ENCODE measurements at regions not wholly inside any gene's neighbourhood (a gene's known extent, or its start where the extent isn't known, plus 50 kb on each side); places are given as distances from the start of the nearest gene placed in this dataset.

GRCh38 chrX:44447214-44447613 is 95.4 kb downstream of the FUNDC1 start:
- Mint-ChIP-seq H3K9me3 (ENCODE audit: unreplicated experiment) (no peaks in the 10 kb centered on the region), H3K4me3 (ENCODE audit: unreplicated experiment) (no peak overlapping the region), H3K27ac (ENCODE audit: unreplicated experiment) (no peak overlapping the region), H3K36me3 (ENCODE audit: low read depth, unreplicated experiment) (no peaks in the 10 kb centered on the region), H3K4me1 (ENCODE audit: unreplicated experiment) (no peaks in the 10 kb centered on the region), H3K27me3 (ENCODE audit: unreplicated experiment) (no peaks in the 10 kb centered on the region)
- no peak for DNase-seq (ENCODE audit: low spot score)
- TF ChIP-seq CTCF (IDR thresholded peaks at IDR 0.05; ENCODE audit: unreplicated experiment) = no peak

GRCh38 chrX:44440006-44440405 is 96.5 kb upstream of the EFHC2 start:
- no peak for DNase-seq (ENCODE audit: low spot score)
- no peaks in the 10 kb centered on the region for H3K27me3 Mint-ChIP-seq (ENCODE audit: unreplicated experiment)
- no peaks in the 10 kb centered on the region for H3K9me3 Mint-ChIP-seq (ENCODE audit: unreplicated experiment)
- no peak overlapping the region for H3K27ac Mint-ChIP-seq (ENCODE audit: unreplicated experiment)
- H3K4me1 Mint-ChIP-seq (ENCODE audit: unreplicated experiment) = no peaks in the 10 kb centered on the region
- no peak for TF ChIP-seq CTCF (IDR thresholded peaks at IDR 0.05; ENCODE audit: unreplicated experiment)
- H3K36me3 Mint-ChIP-seq (ENCODE audit: low read depth, unreplicated experiment) = no peaks in the 10 kb centered on the region
- no peak overlapping the region for H3K4me3 Mint-ChIP-seq (ENCODE audit: unreplicated experiment)

- DNase-seq (ENCODE audit: low spot score) = no peak
- no peaks in the 10 kb centered on the region for H3K4me1 Mint-ChIP-seq (ENCODE audit: unreplicated experiment)
- H3K4me3 Mint-ChIP-seq (ENCODE audit: unreplicated experiment) = no peak overlapping the region
- no peaks in the 10 kb centered on the region for H3K27me3 Mint-ChIP-seq (ENCODE audit: unreplicated experiment)
- H3K27ac Mint-ChIP-seq (ENCODE audit: unreplicated experiment) = no peak overlapping the region
- H3K36me3 Mint-ChIP-seq (ENCODE audit: low read depth, unreplicated experiment) = no peaks in the 10 kb centered on the region
- H3K9me3 Mint-ChIP-seq (ENCODE audit: unreplicated experiment) = no peaks in the 10 kb centered on the region
- no peak for TF ChIP-seq CTCF (IDR thresholded peaks at IDR 0.05; ENCODE audit: unreplicated experiment)
Observed at GRCh38 chrX:44439242-44439794, 95.8 kb upstream of the EFHC2 start.

- no peaks in the 10 kb centered on the region for H3K27me3 Mint-ChIP-seq (ENCODE audit: unreplicated experiment)
- H3K4me3 Mint-ChIP-seq (ENCODE audit: unreplicated experiment) = no peak overlapping the region
- H3K4me1 Mint-ChIP-seq (ENCODE audit: unreplicated experiment) = no peaks in the 10 kb centered on the region
- no peak for DNase-seq (ENCODE audit: low spot score)
- H3K36me3 Mint-ChIP-seq (ENCODE audit: low read depth, unreplicated experiment) = no peaks in the 10 kb centered on the region
- no peaks in the 10 kb centered on the region for H3K9me3 Mint-ChIP-seq (ENCODE audit: unreplicated experiment)
- no peak for TF ChIP-seq CTCF (IDR thresholded peaks at IDR 0.05; ENCODE audit: unreplicated experiment)
- H3K27ac Mint-ChIP-seq (ENCODE audit: unreplicated experiment) = no peak overlapping the region
Observed at GRCh38 chrX:44435047-44435446, 91.6 kb upstream of the EFHC2 start.

GRCh38 chrX:44433556-44433955 is 90.1 kb upstream of the EFHC2 start:
- Mint-ChIP-seq H3K4me3 (ENCODE audit: unreplicated experiment) (no peak overlapping the region), H3K36me3 (ENCODE audit: low read depth, unreplicated experiment) (no peaks in the 10 kb centered on the region), H3K27me3 (ENCODE audit: unreplicated experiment) (peaks cover 2% of the 10 kb centered on the region), H3K4me1 (ENCODE audit: unreplicated experiment) (no peaks in the 10 kb centered on the region), H3K9me3 (ENCODE audit: unreplicated experiment) (no peaks in the 10 kb centered on the region), H3K27ac (ENCODE audit: unreplicated experiment) (no peak overlapping the region)
- DNase-seq (ENCODE audit: low spot score) = no peak
- TF ChIP-seq CTCF (IDR thresholded peaks at IDR 0.05; ENCODE audit: unreplicated experiment) = no peak

Data from endothelial cell (in vitro differentiated cells).